CD4-positive, alpha-beta T cell (primary cell): ENCODE measurements at regions not wholly inside any gene's neighbourhood (a gene's known extent, or its start where the extent isn't known, plus 50 kb on each side); places are given as distances from the start of the nearest gene placed in this dataset.

Experiments used
- ATAC-seq: fragments of 200-7000 bp; cut with Tn5 transposase; one replicate; pipeline ENCODE4 v1.10.0; 2022; ENCODE audit warnings: mild to moderate bottlenecking; ENCODE audit not compliant: poor library complexity
- CTCF ChIA-PET: fragments of 350-600 bp; sonication (Branson Sonifier 250); formaldehyde crosslinking; loops from one replicate; lab custom pipeline; 2021; ENCODE audit warnings: antibody characterized with exemption, inconsistent platforms; lab: Charles Lee
- POLR2A ChIA-PET: fragments of 350-600 bp; sonication (Branson Sonifier 250); formaldehyde crosslinking; loops from one replicate; lab custom pipeline; 2021; ENCODE audit warnings: antibody characterized with exemption, inconsistent platforms; lab: Charles Lee
- DNase-seq, 14 experiments: peaks; one replicate each; pipeline ENCODE4 v3.0.0-alpha.2; 2013 to 2020; ENCODE audit warnings: mixed read lengths in 2 of 14
- H3K27ac ChIP-seq, 2 donors: one replicate each; pipeline versions ENCODE4 v1.5.1 to v1.7.0; 2013; ENCODE audit warnings: low read length in 2 of 2, low read depth in 1 of 2, mild to moderate bottlenecking in 1 of 2
- H3K27me3 ChIP-seq, 2 experiments: 1 replicate in 1 of 2; 2 replicates in 1 of 2; pipeline versions ENCODE4 v1.6.1 to v1.7.0; 2013; ENCODE audit warnings: low read length in 2 of 2, control low read depth in 1 of 2, mild to moderate bottlenecking in 1 of 2, moderate library complexity in 1 of 2; ENCODE audit not compliant: insufficient read depth in 2 of 2, control insufficient read depth in 1 of 2
- H3K36me3 ChIP-seq: one replicate; pipeline ENCODE4 v1.6.1; 2013; ENCODE audit warnings: low read length, control low read depth; ENCODE audit not compliant: insufficient read depth
- H3K4me1 ChIP-seq: one replicate; pipeline ENCODE4 v1.6.1; 2013; ENCODE audit warnings: low read length, control low read depth; ENCODE audit not compliant: insufficient read depth
- H3K4me3 ChIP-seq: one replicate; pipeline ENCODE4 v1.5.1; 2013; ENCODE audit warnings: mild to moderate bottlenecking, low read length, moderate library complexity
- H3K9me3 ChIP-seq, 2 experiments: 1 replicate in 1 of 2; 2 replicates in 1 of 2; pipeline versions ENCODE4 v1.6.1 to v1.7.0; 2013; ENCODE audit warnings: low read length in 2 of 2, mild to moderate bottlenecking in 2 of 2, control low read depth in 1 of 2, moderate library complexity in 1 of 2; ENCODE audit not compliant: control insufficient read depth in 1 of 2, insufficient read depth in 1 of 2
- H3K27ac Mint-ChIP-seq: one replicate; pipeline ENCODE4 v1.8.0; 2020; ENCODE audit warnings: mixed read lengths
- H3K27me3 Mint-ChIP-seq: one replicate; pipeline ENCODE4 v1.8.0; 2021; ENCODE audit warnings: mixed read lengths
- H3K36me3 Mint-ChIP-seq: one replicate; pipeline ENCODE4 v1.8.0; 2021; ENCODE audit warnings: low read depth, mixed read lengths
- H3K4me1 Mint-ChIP-seq: one replicate; pipeline ENCODE4 v1.8.0; 2021; ENCODE audit warnings: low read depth, mixed read lengths
- H3K4me3 Mint-ChIP-seq: one replicate; pipeline ENCODE4 v1.8.0; 2020; ENCODE audit warnings: mild to moderate bottlenecking, mixed read lengths
- H3K9me3 Mint-ChIP-seq: one replicate; pipeline ENCODE4 v1.8.0; 2020; ENCODE audit warnings: mixed read lengths
- intact Hi-C, 2 experiments: fragments of 100-400 bp; cut with DNase I in 1 of 2; cut with micrococcal nuclease in 1 of 2; formaldehyde crosslinking; loops; one replicate each; pipeline versions ENCODE4 v1.15.1 to v1.9.0; 2023 to 2025; cut with DNase I, micrococcal nuclease
- TF ChIP-seq, protein P1 (sequence below): fragments of 200-600 bp; IDR thresholded peaks from one replicate; pipeline ENCODE4 v1.8.0; 2022; ENCODE audit warnings: antibody characterized with exemption, mild to moderate bottlenecking

DNA sequence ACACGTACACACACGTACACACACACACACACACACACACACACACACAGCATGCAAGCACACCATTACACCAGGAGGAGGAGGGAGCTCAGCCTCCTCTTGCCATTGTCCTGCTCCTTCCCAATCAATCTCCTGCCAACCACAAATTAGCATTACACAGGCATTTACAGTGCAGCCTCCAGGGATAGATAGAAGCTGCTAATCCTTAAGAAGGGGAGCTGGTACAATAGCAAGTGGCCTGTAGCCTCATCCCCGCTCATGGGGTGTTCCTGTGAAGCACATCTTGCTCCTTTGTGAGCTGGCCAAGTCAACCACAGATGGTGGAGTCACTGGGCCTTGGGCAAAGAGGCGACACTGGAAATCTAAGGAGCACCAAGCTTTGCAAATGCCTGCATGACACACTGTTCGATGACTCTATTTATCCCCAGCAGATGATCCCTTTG lies 110.3 kb upstream of the PKDCC start:
- H3K4me3 ChIP-seq, result no peak overlapping the region
- TF ChIP-seq, protein P1, sequence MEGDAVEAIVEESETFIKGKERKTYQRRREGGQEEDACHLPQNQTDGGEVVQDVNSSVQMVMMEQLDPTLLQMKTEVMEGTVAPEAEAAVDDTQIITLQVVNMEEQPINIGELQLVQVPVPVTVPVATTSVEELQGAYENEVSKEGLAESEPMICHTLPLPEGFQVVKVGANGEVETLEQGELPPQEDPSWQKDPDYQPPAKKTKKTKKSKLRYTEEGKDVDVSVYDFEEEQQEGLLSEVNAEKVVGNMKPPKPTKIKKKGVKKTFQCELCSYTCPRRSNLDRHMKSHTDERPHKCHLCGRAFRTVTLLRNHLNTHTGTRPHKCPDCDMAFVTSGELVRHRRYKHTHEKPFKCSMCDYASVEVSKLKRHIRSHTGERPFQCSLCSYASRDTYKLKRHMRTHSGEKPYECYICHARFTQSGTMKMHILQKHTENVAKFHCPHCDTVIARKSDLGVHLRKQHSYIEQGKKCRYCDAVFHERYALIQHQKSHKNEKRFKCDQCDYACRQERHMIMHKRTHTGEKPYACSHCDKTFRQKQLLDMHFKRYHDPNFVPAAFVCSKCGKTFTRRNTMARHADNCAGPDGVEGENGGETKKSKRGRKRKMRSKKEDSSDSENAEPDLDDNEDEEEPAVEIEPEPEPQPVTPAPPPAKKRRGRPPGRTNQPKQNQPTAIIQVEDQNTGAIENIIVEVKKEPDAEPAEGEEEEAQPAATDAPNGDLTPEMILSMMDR, result no peak
- H3K27me3 ChIP-seq, result peaks cover 0 to 4% of the 10 kb centered on the region in 2 experiments
- peaks cover 5% of the 10 kb centered on the region for H3K27me3 Mint-ChIP-seq
- H3K36me3 ChIP-seq, result no peaks in the 10 kb centered on the region
- ChIA-PET CTCF (no interaction called here), POLR2A (no interaction called here)
- H3K9me3 Mint-ChIP-seq, result no peaks in the 10 kb centered on the region
- H3K27ac ChIP-seq, result no peak overlapping the region
- intact Hi-C loops, result no loop called here
- no peaks in the 10 kb centered on the region for H3K36me3 Mint-ChIP-seq
- H3K4me1 ChIP-seq, result no peaks in the 10 kb centered on the region
- no peaks in the 10 kb centered on the region for H3K9me3 ChIP-seq
- ATAC-seq (no peak), DNase-seq (no peak)
- no peak overlapping the region for H3K4me3 Mint-ChIP-seq
- H3K27ac Mint-ChIP-seq, result no peak overlapping the region
- no peaks in the 10 kb centered on the region for H3K4me1 Mint-ChIP-seq

- POLR2A ChIA-PET, result no interaction called here
- no peaks in the 10 kb centered on the region for H3K9me3 ChIP-seq
- intact Hi-C loops, result no loop called here
- Mint-ChIP-seq H3K36me3 (no peaks in the 10 kb centered on the region), H3K4me1 (no peaks in the 10 kb centered on the region), H3K9me3 (no peaks in the 10 kb centered on the region), H3K27me3 (peaks cover 5% of the 10 kb centered on the region), H3K4me3 (no peak overlapping the region), H3K27ac (no peak overlapping the region)
- peaks cover 0 to 5% of the 10 kb centered on the region in 2 experiments for H3K27me3 ChIP-seq
- DNase-seq (no peak), ATAC-seq (no peak)
- H3K4me3 ChIP-seq, result no peak overlapping the region
- H3K4me1 ChIP-seq, result no peaks in the 10 kb centered on the region
- TF ChIP-seq, protein P1, result no peak
- CTCF ChIA-PET, result no interaction called here
- H3K27ac ChIP-seq, result no peak overlapping the region
- H3K36me3 ChIP-seq, result no peaks in the 10 kb centered on the region
Measured at GRCh38 chr2:41937921-41938708, 109.7 kb upstream of the PKDCC start.

- Mint-ChIP-seq H3K4me1 (no peaks in the 10 kb centered on the region), H3K4me3 (no peak overlapping the region), H3K27ac (no peak overlapping the region), H3K9me3 (no peaks in the 10 kb centered on the region), H3K36me3 (no peaks in the 10 kb centered on the region), H3K27me3 (peaks cover 5% of the 10 kb centered on the region)
- ChIA-PET POLR2A (no interaction called here), CTCF (no interaction called here)
- intact Hi-C loops, result no loop called here
- no peaks in the 10 kb centered on the region for H3K9me3 ChIP-seq
- TF ChIP-seq, protein P1, result no peak
- no peaks in the 10 kb centered on the region for H3K4me1 ChIP-seq
- no peak overlapping the region for H3K4me3 ChIP-seq
- DNase-seq (no peak), ATAC-seq (no peak)
- no peak overlapping the region for H3K27ac ChIP-seq
- peaks cover 0 to 5% of the 10 kb centered on the region in 2 experiments for H3K27me3 ChIP-seq
- no peaks in the 10 kb centered on the region for H3K36me3 ChIP-seq
Measured at GRCh38 chr2:41940060-41940744, 107.6 kb upstream of the PKDCC start.
